IMR-90 (cell line): ENCODE measurements at regions not wholly inside any gene's neighbourhood (a gene's known extent, or its start where the extent isn't known, plus 50 kb on each side); places are given as distances from the start of the nearest gene placed in this dataset.

ENCODE experiments used
- ATAC-seq: fragments of 200-7000 bp; cut with Tn5 transposase; 2 replicates; pipeline ENCODE4 v1.9.1; 2020; ENCODE audit warnings: low read depth, mild to moderate bottlenecking, moderate library complexity
- BruUV-seq: library from RNA; stranded (reverse); fragments of 400-500 nt; replicated peaks from 2 replicates; lab custom pipeline; 2021; lab: Mats Ljungman, UMichigan
- CTCF ChIA-PET: fragments of 300-600 bp; formaldehyde crosslinking; extraction: SDS; loops from one replicate; lab custom pipeline; 2021; ENCODE audit warnings: antibody characterized with exemption; lab: Yijun Ruan, JAX
- POLR2A ChIA-PET: fragments of 300-600 bp; sonication (Branson Sonifier 250); formaldehyde crosslinking; loops from one replicate; lab custom pipeline; 2022; ENCODE audit warnings: antibody characterized with exemption; ENCODE audit not compliant: unreplicated experiment; lab: Charles Lee
- DNase-seq: peaks from one replicate; pipeline ENCODE4 v3.0.0; 2013
- H2AFZ ChIP-seq: replicated peaks from 2 replicates; pipeline ENCODE3; 2013; ENCODE audit warnings: low read length, mild to moderate bottlenecking; ENCODE audit not compliant: poor library complexity
- H2AK5ac ChIP-seq: 2 replicates; pipeline ENCODE4 v1.6.1; 2013; ENCODE audit warnings: low read depth, low read length, inconsistent platforms
- H2AK9ac ChIP-seq: replicated peaks from 2 replicates; pipeline ENCODE3; 2013; ENCODE audit warnings: mild to moderate bottlenecking, low read depth, low read length, moderate library complexity; ENCODE audit not compliant: poor library complexity
- H2BK120ac ChIP-seq: 2 replicates; pipeline ENCODE4 v1.6.1; 2013; ENCODE audit warnings: low read depth, low read length, inconsistent platforms
- H2BK15ac ChIP-seq: 3 replicates; pipeline ENCODE4 v1.6.1; 2013; ENCODE audit warnings: low read depth, low read length, inconsistent platforms
- H2BK20ac ChIP-seq: 2 replicates; pipeline ENCODE4 v1.6.1; 2013; ENCODE audit warnings: low read depth, mild to moderate bottlenecking, inconsistent platforms, low read length, moderate library complexity
- H2BK5ac ChIP-seq: 2 replicates; pipeline ENCODE4 v1.6.1; 2013; ENCODE audit warnings: mild to moderate bottlenecking, low read depth, low read length, inconsistent platforms; ENCODE audit not compliant: poor library complexity, severe bottlenecking
- H3K14ac ChIP-seq: replicated peaks from 2 replicates; pipeline ENCODE4 v1.6.1; 2013; ENCODE audit warnings: low read depth, low read length, inconsistent platforms
- H3K18ac ChIP-seq: 2 replicates; pipeline ENCODE4 v1.6.1; 2013; ENCODE audit warnings: low read depth, low read length, control low read depth
- H3K23ac ChIP-seq: 2 replicates; pipeline ENCODE4 v1.6.1; 2013; ENCODE audit warnings: low read depth, low read length, inconsistent platforms
- H3K27ac ChIP-seq: 2 replicates; pipeline ENCODE4 v1.5.1; 2013; ENCODE audit warnings: mild to moderate bottlenecking, control low read depth, low read length; ENCODE audit not compliant: insufficient read depth
- H3K27me3 ChIP-seq: 2 replicates; pipeline ENCODE4 v1.6.1; 2013; ENCODE audit warnings: low read length; ENCODE audit not compliant: control insufficient read depth, insufficient read depth
- H3K36me3 ChIP-seq: 2 replicates; pipeline ENCODE4 v1.6.1; 2013; ENCODE audit warnings: low read length, mixed read lengths; ENCODE audit not compliant: control insufficient read depth, insufficient read depth
- H3K4ac ChIP-seq: 2 replicates; pipeline ENCODE4 v1.6.1; 2013; ENCODE audit warnings: low read depth, low read length, inconsistent platforms
- H3K4me1 ChIP-seq: 2 replicates; pipeline ENCODE4 v1.6.1; 2013; ENCODE audit warnings: low read length, mixed read lengths; ENCODE audit not compliant: control insufficient read depth, insufficient read depth
- H3K4me2 ChIP-seq: 2 replicates; pipeline ENCODE4 v1.6.1; 2013; ENCODE audit warnings: low read depth, mild to moderate bottlenecking, control low read depth, low read length, moderate library complexity
- H3K4me3 ChIP-seq: 2 replicates; pipeline ENCODE4 v1.5.1; 2013; ENCODE audit warnings: low read depth, mild to moderate bottlenecking, control low read depth, low read length, moderate library complexity; ENCODE audit not compliant: insufficient read depth
- H3K56ac ChIP-seq: 2 replicates; pipeline ENCODE4 v1.6.1; 2013; ENCODE audit warnings: low read length, inconsistent platforms; ENCODE audit not compliant: insufficient read depth; ENCODE audit errors: extremely low read depth
- H3K79me1 ChIP-seq, 2 experiments: 2 replicates each; pipeline ENCODE4 v1.6.1; 2013; ENCODE audit warnings: low read length in 2 of 2, inconsistent platforms in 1 of 2, low read depth in 1 of 2
- H3K9ac ChIP-seq: 2 replicates; pipeline ENCODE4 v1.6.1; 2013; ENCODE audit warnings: low read depth, low read length, control low read depth
- H3K9me1 ChIP-seq: 2 replicates; pipeline ENCODE4 v1.6.1; 2013; ENCODE audit warnings: low read length, inconsistent platforms; ENCODE audit not compliant: insufficient read depth
- H3K9me3 ChIP-seq: 2 replicates; pipeline ENCODE4 v1.6.1; 2013; ENCODE audit warnings: low read length; ENCODE audit not compliant: control insufficient read depth, insufficient read depth
- H4K20me1 ChIP-seq: 2 replicates; pipeline ENCODE4 v1.6.1; 2013; ENCODE audit warnings: low read length, inconsistent platforms; ENCODE audit not compliant: insufficient read depth
- H4K5ac ChIP-seq: 2 replicates; pipeline ENCODE4 v1.6.1; 2013; ENCODE audit warnings: mild to moderate bottlenecking, low read depth, low read length, control low read depth
- H4K8ac ChIP-seq, 2 experiments: 2 replicates each; pipeline ENCODE4 v1.6.1; 2013; ENCODE audit warnings: low read depth in 2 of 2, low read length in 2 of 2, control low read depth in 1 of 2, inconsistent platforms in 1 of 2
- H4K91ac ChIP-seq: 2 replicates; pipeline ENCODE4 v1.6.1; 2013; ENCODE audit warnings: low read depth, low read length, inconsistent platforms; ENCODE audit not compliant: insufficient read depth
- BHLHE40 ChIP-seq: fragments of 150-350 bp; IDR thresholded peaks from 2 replicates; pipeline ENCODE4 v1.6.1; 2016; ENCODE audit warnings: mild to moderate bottlenecking, low read depth, low read length
- CEBPB ChIP-seq: IDR thresholded peaks from 2 replicates; pipeline ENCODE4 v1.6.1; 2012; ENCODE audit warnings: low read depth, low read length, improper control_type of control experiment
- CHD1 ChIP-seq: IDR thresholded peaks from 2 replicates; pipeline ENCODE4 v1.6.1; 2012; ENCODE audit warnings: low read depth, low read length, improper control_type of control experiment
- CTCF ChIP-seq: conservative IDR thresholded peaks from 2 replicates; pipeline ENCODE4 v1.5.1; 2012; ENCODE audit warnings: mild to moderate bottlenecking, low read depth, low read length, improper control_type of control experiment
- ELK1 ChIP-seq: fragments of 150-350 bp; IDR thresholded peaks from 2 replicates; pipeline ENCODE4 v1.6.1; 2016; ENCODE audit warnings: low read depth, mild to moderate bottlenecking, low read length, moderate library complexity, borderline replicate concordance
- FOS ChIP-seq: fragments of 150-350 bp; IDR thresholded peaks from 2 replicates; pipeline ENCODE4 v1.6.1; 2016; ENCODE audit warnings: low read depth, low read length
- MAFK ChIP-seq: IDR thresholded peaks from 2 replicates; pipeline ENCODE4 v1.6.1; 2012; ENCODE audit warnings: low read depth, low read length, improper control_type of control experiment
- MAZ ChIP-seq: IDR thresholded peaks from 2 replicates; pipeline ENCODE4 v1.6.1; 2012; ENCODE audit warnings: low read depth, mild to moderate bottlenecking, low read length, improper control_type of control experiment, moderate library complexity, borderline replicate concordance
- MXI1 ChIP-seq: IDR thresholded peaks from 2 replicates; pipeline ENCODE4 v1.6.1; 2012; ENCODE audit warnings: low read depth, mild to moderate bottlenecking, low read length, moderate library complexity, borderline replicate concordance
- NFE2L2 ChIP-seq: fragments of 150-350 bp; IDR thresholded peaks from 2 replicates; pipeline ENCODE4 v1.6.1; 2016; ENCODE audit warnings: low read depth, mild to moderate bottlenecking, low read length
- POLR2A ChIP-seq: IDR thresholded peaks from 2 replicates; pipeline ENCODE4 v1.6.1; 2012; ENCODE audit warnings: mild to moderate bottlenecking, low read depth, low read length
- RAD21 ChIP-seq: IDR thresholded peaks from 2 replicates; pipeline ENCODE4 v1.6.1; 2012; ENCODE audit warnings: low read length, improper control_type of control experiment
- RFX5 ChIP-seq: IDR thresholded peaks from 2 replicates; pipeline ENCODE4 v1.8.0; 2012; ENCODE audit warnings: low read depth, mild to moderate bottlenecking, low read length, moderate library complexity
- SMC3 ChIP-seq: fragments of 150-350 bp; IDR thresholded peaks from 2 replicates; pipeline ENCODE4 v1.6.1; 2016; ENCODE audit warnings: low read depth, mild to moderate bottlenecking, antibody characterized with exemption, low read length, moderate library complexity
- USF2 ChIP-seq: fragments of 150-350 bp; IDR thresholded peaks from 2 replicates; pipeline ENCODE4 v1.6.1; 2017; ENCODE audit warnings: mild to moderate bottlenecking, antibody characterized with exemption, low read length, low read depth
- WGBS, 2 experiments: methylation state at CpG; one replicate each; pipeline versions ENCODE4 v1.1.5 to v1.1.7; 2013; ENCODE audit warnings: missing lambda C conversion rate in 2 of 2; ENCODE audit not compliant: insufficient read length in 1 of 2; ENCODE audit errors: extremely low coverage in 2 of 2; 5-methylcytosine and 5-hydroxymethylcytosine counted together
- dilution Hi-C: fragments of 300-500 bp; cut with HindIII; formaldehyde crosslinking; loops from one replicate; pipeline ENCODE4 v1.14.3; 2018; ENCODE audit warnings: low sequenced_read_pairs; ENCODE audit not compliant: unreplicated experiment
- in situ Hi-C: fragments of 300-500 bp; cut with MboI; formaldehyde crosslinking; loops from 3 replicates; pipeline ENCODE4 v1.14.3; 2019; ENCODE audit warnings: low sequenced_read_pairs, inconsistent platforms, mixed read lengths
- intact Hi-C: fragments of 100-400 bp; cut with micrococcal nuclease; formaldehyde crosslinking; loops from 2 replicates; pipeline ENCODE4 v1.10.0; 2022

GRCh38 chr12:73301530-73301929 lies 1029.4 kb downstream of the TRHDE start:
- dilution Hi-C loops (no loop called here), in situ Hi-C loops (no loop called here), intact Hi-C loops (no loop called here)
- DNase-seq: no peak
- Histone ChIP-seq H4K5ac (no peak overlapping the region), H3K79me1 (no peaks in the 10 kb centered on the region), H3K27me3 (no peaks in the 10 kb centered on the region), H2AK9ac (no peak overlapping the region), H4K8ac (no peak overlapping the region), H3K9me1 (no peaks in the 10 kb centered on the region), H3K27ac (no peak overlapping the region), H3K9ac (no peak overlapping the region), H3K14ac (no peak overlapping the region), H3K56ac (no peak overlapping the region), H4K91ac (no peak overlapping the region), H2AK5ac (no peak overlapping the region), H2BK15ac (no peak overlapping the region), H3K4me2 (no peak overlapping the region), H3K4me1 (no peaks in the 10 kb centered on the region), H2AFZ (no peak overlapping the region), H3K36me3 (no peaks in the 10 kb centered on the region), H2BK120ac (no peak overlapping the region), H3K9me3 (peaks cover 2% of the 10 kb centered on the region; the same call in 1 of the 2 replicates), H3K4me3 (no peak overlapping the region), H2BK20ac (no peak overlapping the region), H4K20me1 (no peaks in the 10 kb centered on the region), H3K4ac (no peak overlapping the region), H3K18ac (no peak overlapping the region), H3K23ac (no peak overlapping the region), H2BK5ac (no peak overlapping the region)
- POLR2A ChIA-PET: no interaction called here
- no peak for ATAC-seq
- TF ChIP-seq USF2 (no peak), CHD1 (no peak), NFE2L2 (no peak), MAFK (no peak), FOS (no peak), CEBPB (no peak), MAZ (no peak), RAD21 (no peak), POLR2A (no peak), RFX5 (no peak), MXI1 (no peak), ELK1 (no peak), SMC3 (no peak), BHLHE40 (no peak), CTCF (no peak)
- CTCF ChIA-PET: interaction anchor here (0.7 kb wide), 1 partner anchor 439 kb away, joined by 3 read pairs; no protein-coding TSS in a partner anchor
- BruUV-seq: no TSS peak
- no CpG with 5 or more reads among the region's 2 CpGs for WGBS, 2 experiments
